HAP-1 (cell line): ENCODE measurements at regions not wholly inside any gene's neighbourhood (a gene's known extent, or its start where the extent isn't known, plus 50 kb on each side); places are given as distances from the start of the nearest gene placed in this dataset.
"Not testable (repeated sequence)": the region's sequence is repeated elsewhere in the genome, so short reads cannot be mapped to it uniquely, and the experiment has no call there.

Experiments used
- DNase-seq, 2 experiments: peaks; one replicate each; pipeline ENCODE4 v3.0.0-alpha.2; 2016 to 2020; ENCODE audit warnings: low spot score in 2 of 2
- H3K27me3 ChIP-seq: fragments of 250-450 bp; sonication (Bioruptor Pico); 2 replicates; pipeline ENCODE4 v1.5.1; 2020; ENCODE audit warnings: low read depth, mild to moderate bottlenecking, moderate library complexity
- H3K36me3 ChIP-seq: fragments of 250-450 bp; sonication (Bioruptor Pico); replicated peaks from 2 replicates; pipeline ENCODE4 v1.5.1; 2020; ENCODE audit warnings: mild to moderate bottlenecking
- H3K4me1 ChIP-seq: fragments of 250-450 bp; sonication (Bioruptor Pico); 2 replicates; pipeline ENCODE4 v1.5.1; 2020; ENCODE audit warnings: mild to moderate bottlenecking
- H3K4me3 ChIP-seq: fragments of 250-450 bp; sonication (Bioruptor Pico); 2 replicates; pipeline ENCODE4 v1.5.1; 2020; ENCODE audit warnings: mild to moderate bottlenecking, moderate library complexity
- H3K9me3 ChIP-seq: fragments of 250-450 bp; sonication (Bioruptor Pico); 2 replicates; pipeline ENCODE4 v1.5.1; 2020; ENCODE audit warnings: mild to moderate bottlenecking, moderate library complexity
- in situ Hi-C: fragments of 300-500 bp; cut with MboI; formaldehyde crosslinking; loops from 3 replicates; pipeline ENCODE4 v1.14.3; 2020; ENCODE audit warnings: low sequenced_read_pairs, inconsistent platforms, mixed read lengths

GRCh38 chr6:4421837-4422236 lies 286.5 kb upstream of the ECI2 start:
- H3K4me3 ChIP-seq: no peak overlapping the region

GRCh38 chr6:4420160-4420865 lies 284.9 kb upstream of the ECI2 start:
- Histone ChIP-seq H3K27me3 (no peaks in the 10 kb centered on the region), H3K36me3 (no peaks in the 10 kb centered on the region), H3K4me1 (no peaks in the 10 kb centered on the region), H3K4me3 (no peak overlapping the region), H3K9me3 (no peaks in the 10 kb centered on the region)
- in situ Hi-C loops: no loop called here
- DNase-seq: no peak

More at GRCh38 chr6:4421837-4422236, 286.5 kb upstream of the ECI2 start:
- in situ Hi-C loops: no loop called here
- DNase-seq: no peak
- Histone ChIP-seq H3K36me3 (no peaks in the 10 kb centered on the region), H3K4me1 (no peaks in the 10 kb centered on the region), H3K9me3 (no peaks in the 10 kb centered on the region), H3K27me3 (no peaks in the 10 kb centered on the region)

GRCh38 chr6:4415549-4415948 lies 280.2 kb upstream of the ECI2 start:
- DNase-seq: no peak
- Histone ChIP-seq H3K4me1 (no peaks in the 10 kb centered on the region), H3K4me3 (no peak overlapping the region), H3K27me3 (no peaks in the 10 kb centered on the region), H3K36me3 (no peaks in the 10 kb centered on the region), H3K9me3 (no peaks in the 10 kb centered on the region)
- in situ Hi-C loops: no loop called here

- H3K36me3 ChIP-seq, H3K4me3 ChIP-seq, H3K4me1 ChIP-seq, in situ Hi-C loops, H3K9me3 ChIP-seq, DNase-seq, H3K27me3 ChIP-seq: not testable (repeated sequence)
Observed at GRCh38 chr6:4414078-4414477, 278.7 kb upstream of the ECI2 start.

- in situ Hi-C loops: no loop called here
- DNase-seq: no peak
Observed at GRCh38 chr6:4413073-4413472, 277.7 kb upstream of the ECI2 start.

GRCh38 chr6:4412488-4412887 lies 277.1 kb upstream of the ECI2 start:
- in situ Hi-C loops: no loop called here
- H3K9me3 ChIP-seq: no peaks in the 10 kb centered on the region
- H3K36me3 ChIP-seq: no peaks in the 10 kb centered on the region
- H3K4me1 ChIP-seq: no peaks in the 10 kb centered on the region
- no peak overlapping the region for H3K4me3 ChIP-seq
- H3K27me3 ChIP-seq: no peaks in the 10 kb centered on the region
- DNase-seq: no peak

More at GRCh38 chr6:4413073-4413472, 277.7 kb upstream of the ECI2 start:
- Histone ChIP-seq H3K36me3 (no peaks in the 10 kb centered on the region), H3K4me1 (no peaks in the 10 kb centered on the region), H3K9me3 (no peaks in the 10 kb centered on the region), H3K4me3 (no peak overlapping the region), H3K27me3 (no peaks in the 10 kb centered on the region)

GRCh38 chr6:4412077-4412476 lies 276.7 kb upstream of the ECI2 start:
- no peaks in the 10 kb centered on the region for H3K4me1 ChIP-seq
- no peak for DNase-seq
- H3K4me3 ChIP-seq: no peak overlapping the region
- no peaks in the 10 kb centered on the region for H3K27me3 ChIP-seq
- no peaks in the 10 kb centered on the region for H3K36me3 ChIP-seq
- no peaks in the 10 kb centered on the region for H3K9me3 ChIP-seq
- in situ Hi-C loops: no loop called here

GRCh38 chr6:4407710-4408109 lies 272.3 kb upstream of the ECI2 start:
- H3K9me3 ChIP-seq, H3K4me1 ChIP-seq, H3K36me3 ChIP-seq, DNase-seq, H3K27me3 ChIP-seq, H3K4me3 ChIP-seq, in situ Hi-C loops: not testable (repeated sequence)

- DNase-seq: no peak
- Histone ChIP-seq H3K4me1 (no peaks in the 10 kb centered on the region), H3K4me3 (no peak overlapping the region), H3K27me3 (no peaks in the 10 kb centered on the region), H3K36me3 (no peaks in the 10 kb centered on the region), H3K9me3 (no peaks in the 10 kb centered on the region)
- in situ Hi-C loops: no loop called here
Observed at GRCh38 chr6:4405621-4406212, 270.3 kb upstream of the ECI2 start.

GRCh38 chr6:4404415-4404814 lies 269.0 kb upstream of the ECI2 start:
- in situ Hi-C loops: no loop called here
- H3K9me3 ChIP-seq: no peaks in the 10 kb centered on the region
- no peaks in the 10 kb centered on the region for H3K36me3 ChIP-seq
- no peak overlapping the region for H3K4me3 ChIP-seq
- no peaks in the 10 kb centered on the region for H3K27me3 ChIP-seq
- H3K4me1 ChIP-seq: no peaks in the 10 kb centered on the region
- no peak for DNase-seq

GRCh38 chr6:4403828-4404227 lies 268.5 kb upstream of the ECI2 start:
- in situ Hi-C loops: no loop called here
- no peaks in the 10 kb centered on the region for H3K27me3 ChIP-seq
- no peaks in the 10 kb centered on the region for H3K4me1 ChIP-seq
- H3K36me3 ChIP-seq: no peaks in the 10 kb centered on the region
- no peak for DNase-seq
- no peak overlapping the region for H3K4me3 ChIP-seq
- no peaks in the 10 kb centered on the region for H3K9me3 ChIP-seq

- in situ Hi-C loops: no loop called here
- Histone ChIP-seq H3K36me3 (no peaks in the 10 kb centered on the region), H3K9me3 (no peaks in the 10 kb centered on the region), H3K4me3 (no peak overlapping the region), H3K4me1 (no peaks in the 10 kb centered on the region), H3K27me3 (no peaks in the 10 kb centered on the region)
- DNase-seq: no peak
Observed at GRCh38 chr6:4403023-4403752, 267.8 kb upstream of the ECI2 start.

GRCh38 chr6:4402477-4402976 lies 267.2 kb upstream of the ECI2 start:
- in situ Hi-C loops: no loop called here
- Histone ChIP-seq H3K4me3 (no peak overlapping the region), H3K9me3 (no peaks in the 10 kb centered on the region), H3K4me1 (no peaks in the 10 kb centered on the region), H3K36me3 (no peaks in the 10 kb centered on the region), H3K27me3 (no peaks in the 10 kb centered on the region)
- DNase-seq: no peak
